DMS153 treated with DMSO at 0.1 percent for 48 hours (cell line): ENCODE measurements at regions not wholly inside any gene's neighbourhood (a gene's known extent, or its start where the extent isn't known, plus 50 kb on each side); places are given as distances from the start of the nearest gene placed in this dataset.
A peak's percentile ranks its signal among the peaks of the same experiment; 100 is the strongest.
"Not testable (repeated sequence)": the region's sequence is repeated elsewhere in the genome, so short reads cannot be mapped to it uniquely, and the experiment has no call there.

Experiments used
- DNase-seq: peaks from one replicate; lab custom pipeline; 2025; ENCODE audit not compliant: unreplicated experiment; lab: John Stamatoyannopoulos, UW

- DNase-seq = no peak
Observed at GRCh38 chr12:90706036-90706435, 248.9 kb downstream of the CCER1 start.

DNA sequence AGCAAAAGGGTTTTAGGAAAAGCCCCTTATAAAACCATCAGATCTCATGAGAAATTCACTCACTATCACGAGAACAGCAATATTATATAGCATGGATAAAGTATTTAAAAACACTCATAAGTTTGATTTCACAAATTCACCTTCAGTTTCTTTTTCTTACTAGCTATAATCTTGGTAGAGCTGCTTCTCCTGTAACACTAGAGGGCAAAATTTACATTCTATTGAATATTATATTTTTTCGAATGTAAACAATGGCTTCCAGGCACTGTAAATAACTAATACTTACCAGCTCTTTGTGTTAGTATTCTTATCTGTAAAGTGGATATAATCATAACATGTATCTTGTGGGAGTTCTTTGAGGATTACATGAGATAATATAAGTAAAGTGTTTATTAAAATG, 259.6 kb downstream of the CCER1 start:
- no peak for DNase-seq

DNA sequence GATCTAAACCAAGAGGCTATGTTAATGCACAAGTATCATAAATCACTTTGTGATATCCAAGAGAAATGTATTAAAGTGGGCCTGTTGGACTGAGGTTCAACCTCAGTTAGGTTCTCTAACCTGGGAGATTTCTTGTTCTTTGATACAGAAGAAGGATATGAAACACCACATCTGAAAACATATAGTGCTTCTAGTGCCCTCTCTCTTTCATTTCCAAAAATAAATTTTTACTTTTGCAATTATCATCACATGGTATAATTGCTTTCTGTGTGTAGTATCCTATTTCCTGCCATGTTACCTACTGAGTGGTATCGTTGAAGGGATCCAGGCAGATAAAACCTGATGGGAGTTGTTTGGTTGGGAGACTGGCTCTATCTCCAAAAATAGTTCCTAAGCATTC, 264.9 kb downstream of the CCER1 start:
- no peak for DNase-seq

- DNase-seq = not testable (repeated sequence)
Observed at GRCh38 chr12:90687682-90688081, 267.3 kb downstream of the CCER1 start.

- no peak for DNase-seq
Observed at GRCh38 chr12:90683871-90684270, 271.1 kb downstream of the CCER1 start.

DNA sequence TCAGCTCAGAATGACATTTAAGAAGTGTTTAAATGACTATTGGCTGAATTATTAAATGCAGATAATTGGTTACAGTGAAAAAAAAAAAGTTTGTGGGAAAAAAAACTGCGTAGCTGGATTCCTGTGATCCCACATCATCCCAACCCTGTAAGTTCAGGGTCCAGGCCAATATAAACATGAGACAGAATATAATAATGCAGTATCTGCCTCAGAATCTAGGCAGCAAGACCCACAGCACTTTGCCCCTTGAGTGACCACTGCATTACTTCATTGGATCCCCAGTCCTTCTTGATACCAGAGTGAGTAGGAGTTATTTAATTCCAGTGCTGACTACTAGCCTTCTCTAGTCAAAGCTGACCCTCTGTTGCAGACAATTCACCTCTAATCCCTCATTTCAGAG, 272.6 kb downstream of the CCER1 start:
- no peak for DNase-seq

DNA sequence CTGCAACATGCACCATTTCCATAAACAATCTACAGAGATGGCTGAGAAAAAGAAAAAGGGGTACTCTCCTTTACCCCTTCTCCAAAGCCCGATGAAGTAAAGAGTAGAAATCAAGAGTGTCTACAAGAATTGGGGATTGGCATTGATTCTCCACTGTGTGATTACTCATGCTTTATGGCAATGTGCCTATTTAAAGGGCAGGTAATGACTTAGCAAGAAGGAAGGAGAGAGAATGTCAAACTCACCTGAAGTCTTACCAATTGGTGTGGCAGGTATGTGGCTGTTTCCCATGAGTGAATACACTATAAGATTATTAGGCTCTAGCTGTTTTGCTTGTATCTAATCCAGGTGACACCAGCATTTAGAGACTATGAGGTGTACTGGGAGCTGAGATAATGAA, 275.3 kb downstream of the CCER1 start:
- no peak for DNase-seq

GRCh38 chr12:90677552-90677951, 277.4 kb downstream of the CCER1 start:
- no peak for DNase-seq

DNA sequence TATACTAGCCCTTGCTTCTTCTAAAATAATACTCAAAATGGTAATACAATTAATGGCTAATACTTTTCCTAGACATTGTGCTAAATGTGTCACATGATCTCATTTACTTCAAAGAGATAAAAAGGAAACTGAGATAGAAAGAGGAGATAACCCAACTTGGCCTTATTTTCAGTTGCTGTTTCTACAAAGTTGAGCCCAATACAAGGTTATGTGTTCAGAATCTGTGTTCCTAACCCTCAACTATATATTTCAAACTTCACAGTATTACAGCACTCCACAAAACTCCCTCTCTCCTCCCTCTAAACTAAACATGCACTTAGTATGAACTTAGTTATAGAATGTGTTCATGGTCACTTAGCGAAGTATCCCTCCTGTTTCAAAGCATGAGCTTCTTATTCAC, 277.9 kb downstream of the CCER1 start:
- no peak for DNase-seq

DNA sequence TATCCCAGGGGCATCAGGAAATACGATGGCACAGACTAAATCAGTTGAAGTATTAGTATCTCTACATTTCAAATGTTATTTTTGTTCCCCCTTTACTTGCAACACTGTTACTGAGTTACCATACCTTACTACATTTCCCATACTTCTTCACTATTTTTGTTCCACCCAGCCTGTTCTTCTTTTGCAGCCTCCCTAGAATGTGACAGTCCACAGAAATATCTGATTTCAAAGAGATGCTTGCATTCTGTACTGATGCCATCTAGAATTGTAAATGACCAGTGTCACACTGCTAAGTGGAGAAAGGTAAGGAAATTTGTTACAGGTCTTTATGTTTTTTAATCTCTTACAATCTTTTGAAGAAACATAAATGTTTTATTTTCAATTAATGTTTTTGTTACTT, 279.9 kb downstream of the CCER1 start:
- DNase-seq = no peak

DNA sequence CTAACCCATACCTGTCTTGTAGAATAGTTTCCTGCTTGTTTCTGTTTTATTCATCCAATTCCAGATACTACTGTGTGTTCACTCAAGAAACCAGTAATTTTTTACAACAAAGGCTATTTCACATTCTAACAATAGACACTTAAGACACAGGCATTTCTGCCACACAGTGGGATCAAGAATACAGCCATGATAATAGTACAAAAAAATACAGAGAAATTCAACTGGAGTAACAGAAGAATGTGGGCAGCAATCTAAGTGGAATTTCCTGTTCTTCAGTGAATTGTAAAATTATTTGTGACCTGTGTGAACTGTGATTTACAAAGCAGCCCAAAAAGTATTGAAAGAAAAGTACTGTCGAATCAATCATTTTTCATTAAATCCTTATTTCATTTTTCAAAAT, 282.9 kb downstream of the CCER1 start:
- no peak for DNase-seq

- DNase-seq = not testable (repeated sequence)
Observed at GRCh38 chr12:90663949-90664348, 291.0 kb downstream of the CCER1 start.

DNA sequence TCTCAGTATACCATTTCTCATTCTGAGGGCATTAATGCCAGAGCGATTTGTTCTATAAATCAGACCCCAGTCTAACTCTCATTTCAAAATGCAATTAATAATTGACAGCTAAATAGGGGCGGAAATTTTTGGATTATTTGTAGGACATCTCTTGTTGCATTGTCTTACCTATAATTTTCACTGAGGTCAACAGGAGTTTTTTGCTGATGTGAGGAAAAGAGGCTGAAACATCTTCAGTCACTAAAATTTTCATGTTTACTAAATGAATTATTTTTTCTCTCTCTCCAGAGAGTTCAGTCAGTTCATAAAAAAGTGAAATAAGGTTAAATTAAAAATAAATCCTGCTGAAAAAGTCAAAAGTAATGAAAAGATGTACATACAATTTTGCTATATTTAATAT, 295.9 kb downstream of the CCER1 start:
- DNase-seq = no peak

GRCh38 chr12:90653040-90653439, 301.9 kb downstream of the CCER1 start:
- no peak for DNase-seq

DNA sequence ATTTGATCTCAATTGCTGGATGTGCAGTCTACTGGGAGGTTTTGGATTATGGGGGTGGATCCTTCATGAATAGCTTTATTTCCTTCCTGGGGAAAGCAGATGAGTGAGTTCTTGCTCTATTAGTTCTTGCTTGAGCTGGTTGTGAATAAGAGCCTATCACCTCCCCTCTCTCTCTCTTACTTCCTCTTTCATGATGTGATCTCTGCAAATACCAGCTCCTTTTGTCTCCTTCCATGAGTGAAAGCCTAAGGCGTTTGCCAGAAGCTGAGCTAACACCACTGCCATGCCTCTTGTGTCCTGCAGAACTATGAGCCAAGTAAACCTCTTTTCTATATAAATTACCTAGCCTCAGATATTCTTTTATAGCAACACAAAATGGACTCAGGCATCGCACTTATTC, 302.7 kb downstream of the CCER1 start:
- peak; percentile 21 for DNase-seq

DNA sequence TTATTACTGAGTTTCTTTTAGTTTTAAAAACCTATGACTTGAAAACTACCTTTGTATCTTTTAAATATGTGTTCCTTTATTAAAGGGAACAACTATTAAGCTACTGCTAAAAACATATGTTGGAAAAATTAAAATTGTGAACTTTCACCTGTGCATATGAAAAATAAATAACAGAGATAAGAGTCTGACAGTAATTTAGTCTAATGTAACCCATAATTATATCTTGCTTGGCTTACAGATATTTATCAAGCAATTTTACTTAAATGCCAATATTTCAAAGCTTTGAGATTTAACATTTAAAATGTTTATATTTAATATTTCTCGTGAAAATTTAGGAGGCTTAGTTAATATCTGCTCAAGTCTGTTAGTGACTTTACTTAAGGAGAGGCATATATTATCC, 309.8 kb downstream of the CCER1 start:
- DNase-seq = no peak

- no peak for DNase-seq
Observed at GRCh38 chr12:90631591-90632212, 323.3 kb downstream of the CCER1 start.

DNA sequence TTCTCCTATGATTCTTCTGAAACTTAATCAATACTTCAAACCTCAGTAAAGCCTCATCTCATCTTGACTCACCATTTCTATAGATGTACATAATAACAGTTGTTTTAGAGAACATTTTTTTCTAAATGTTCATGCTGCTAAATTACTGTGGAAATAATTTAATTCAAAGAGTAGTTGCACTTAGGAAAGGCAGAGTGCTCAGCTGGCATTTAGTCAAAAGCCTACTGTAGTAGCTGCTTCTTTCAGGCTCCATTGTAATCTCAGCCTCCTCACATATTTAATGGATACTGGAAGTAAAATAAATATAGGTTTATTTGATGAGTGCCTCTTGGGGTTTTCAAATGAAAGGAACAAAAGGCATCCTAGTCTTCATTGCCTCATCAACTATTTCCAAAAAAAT, 325.0 kb downstream of the CCER1 start:
- peak; percentile 78 for DNase-seq

GRCh38 chr12:90628213-90628612, 326.8 kb downstream of the CCER1 start:
- DNase-seq = no peak

- DNase-seq = no peak
Observed at GRCh38 chr12:90627180-90627896, 327.6 kb downstream of the CCER1 start.

- no peak for DNase-seq
Observed at GRCh38 chr12:90622431-90622830, 332.5 kb downstream of the CCER1 start.

DNA sequence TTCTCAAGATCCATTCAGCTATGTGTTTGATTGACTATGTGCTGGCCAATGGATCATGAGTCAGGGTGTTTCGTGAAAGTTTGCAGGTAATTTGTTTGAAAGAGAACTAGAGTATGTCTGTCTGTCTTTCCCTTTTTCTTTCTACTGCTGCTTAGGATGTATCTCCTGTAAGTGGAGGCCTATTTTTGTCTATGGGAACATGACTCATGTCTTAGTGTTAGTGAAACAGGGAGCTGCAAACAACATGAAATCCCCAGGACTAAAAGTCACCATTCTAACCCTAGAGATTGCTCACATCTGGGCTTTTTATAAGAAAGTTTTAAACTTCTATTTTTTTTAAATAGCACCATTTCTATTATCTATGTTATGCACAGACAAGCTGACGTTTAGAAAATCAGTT, 333.0 kb downstream of the CCER1 start:
- no peak for DNase-seq

- DNase-seq = no peak
Observed at GRCh38 chr12:90619943-90620342, 335.0 kb downstream of the CCER1 start.
